ENCODE measurements at regions not wholly inside any gene's neighbourhood (a gene's known extent, or its start where the extent isn't known, plus 50 kb on each side); places are given as distances from the start of the nearest gene placed in this dataset.

DNA sequence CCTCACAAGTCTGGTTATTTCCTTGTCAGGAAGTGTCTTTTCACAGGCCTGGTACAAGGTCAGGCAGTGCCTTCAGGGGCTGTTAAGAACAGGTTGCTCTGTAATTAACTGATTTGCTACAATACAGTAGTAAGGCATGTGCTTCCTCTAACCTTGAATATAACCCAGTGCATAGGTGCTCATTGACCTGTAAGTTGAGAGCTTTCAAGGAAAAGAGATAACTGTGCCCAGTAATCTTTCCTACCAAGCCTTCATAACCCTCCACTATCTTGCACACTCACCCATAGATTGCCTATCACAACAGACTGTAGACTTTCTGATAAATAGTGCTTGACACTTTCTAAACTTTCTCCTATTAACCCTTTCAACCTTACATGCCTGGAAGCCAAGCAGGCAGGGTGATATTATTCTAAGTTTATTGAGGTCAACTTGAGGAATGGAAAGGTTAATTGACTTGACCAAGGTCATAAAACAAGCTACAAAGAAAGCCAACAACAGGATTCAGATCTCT lies 148.1 kb downstream of the PPARGC1A start:
- no peak for DNase-seq

DNA sequence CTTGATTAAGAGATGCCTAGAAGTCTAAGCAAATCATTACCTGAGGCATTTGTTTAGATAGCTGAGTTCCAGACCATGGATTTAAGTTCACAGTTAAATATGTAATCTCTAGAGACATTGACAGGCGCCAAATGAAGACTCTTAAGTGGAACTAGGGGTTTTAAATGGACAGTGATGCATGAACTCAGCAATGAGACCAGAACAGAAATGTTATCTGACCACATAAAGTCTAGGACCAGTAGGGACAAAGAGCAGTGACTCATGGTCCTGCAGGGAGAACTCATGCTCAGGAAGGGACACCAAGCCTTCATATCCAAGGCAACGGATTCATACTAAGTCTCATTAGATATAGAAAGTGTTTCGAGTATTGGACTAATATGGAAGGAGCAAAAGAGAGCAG lies 152.3 kb downstream of the PPARGC1A start:
- no peak for DNase-seq

DNA sequence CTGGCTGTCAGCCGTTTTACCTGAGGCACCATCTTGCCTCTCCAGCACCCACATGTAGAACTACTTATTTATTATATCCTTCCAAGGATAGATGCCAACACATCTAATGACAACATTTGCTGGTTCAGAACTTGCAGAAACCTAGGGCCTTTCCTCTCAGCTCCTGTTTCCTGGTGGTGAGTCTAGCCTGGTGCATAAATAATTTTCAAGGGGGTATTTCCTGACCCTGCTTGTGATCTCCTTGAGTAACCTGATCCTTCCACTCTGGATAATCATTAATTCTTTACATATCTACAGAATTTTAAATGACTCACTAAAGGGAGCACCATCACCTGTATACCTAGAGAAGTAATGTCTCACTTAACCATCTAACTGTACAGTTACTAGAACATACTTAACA lies 153.4 kb downstream of the PPARGC1A start:
- no peak for DNase-seq

DNA sequence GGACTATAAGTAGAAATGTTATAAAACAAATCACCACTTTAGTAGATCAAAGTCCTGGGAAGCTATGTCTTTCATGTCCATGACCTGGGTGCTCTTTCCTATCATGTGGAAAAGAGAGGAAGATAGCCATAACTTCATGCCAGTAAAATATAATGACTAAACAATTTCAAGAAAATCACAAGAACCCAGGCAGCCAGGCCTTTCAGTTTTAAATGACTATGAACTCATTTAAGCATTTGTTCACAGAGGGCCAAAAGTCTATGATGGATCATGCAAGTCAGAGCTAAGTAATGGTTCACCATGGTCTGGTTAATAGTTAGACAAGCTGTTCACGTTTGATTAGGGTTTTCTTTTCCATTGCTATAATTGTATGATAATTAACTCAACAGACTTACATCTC lies 155.8 kb downstream of the PPARGC1A start:
- DNase-seq: no peak

GRCh38 chr4:23733476-23733875 lies 156.4 kb downstream of the PPARGC1A start:
- DNase-seq: no peak

- no peak for DNase-seq
These were observed 158.8 kb downstream of the PPARGC1A start for GRCh38 chr4:23730998-23731397.

DNA sequence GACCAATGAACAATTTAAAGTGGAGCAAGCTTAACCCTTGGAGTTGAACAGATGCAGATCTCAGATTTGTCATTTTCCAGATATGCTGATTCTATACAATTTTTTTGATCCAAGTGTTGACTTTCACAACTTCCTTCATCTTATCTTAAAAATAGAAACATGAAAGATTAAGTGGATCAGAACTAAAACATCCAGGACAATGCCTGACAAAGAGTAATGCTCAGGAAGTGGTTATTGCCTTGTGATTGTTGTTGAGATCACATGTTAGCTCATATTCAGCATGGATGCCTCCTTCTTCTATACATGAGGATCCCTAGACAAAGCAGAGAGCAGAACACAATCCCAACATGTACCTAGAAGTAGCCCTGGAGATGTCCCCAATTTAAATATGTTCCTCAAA lies 160.9 kb downstream of the PPARGC1A start:
- no peak for DNase-seq

- no peak for DNase-seq
These were observed 161.5 kb downstream of the PPARGC1A start for GRCh38 chr4:23728393-23728792.

DNA sequence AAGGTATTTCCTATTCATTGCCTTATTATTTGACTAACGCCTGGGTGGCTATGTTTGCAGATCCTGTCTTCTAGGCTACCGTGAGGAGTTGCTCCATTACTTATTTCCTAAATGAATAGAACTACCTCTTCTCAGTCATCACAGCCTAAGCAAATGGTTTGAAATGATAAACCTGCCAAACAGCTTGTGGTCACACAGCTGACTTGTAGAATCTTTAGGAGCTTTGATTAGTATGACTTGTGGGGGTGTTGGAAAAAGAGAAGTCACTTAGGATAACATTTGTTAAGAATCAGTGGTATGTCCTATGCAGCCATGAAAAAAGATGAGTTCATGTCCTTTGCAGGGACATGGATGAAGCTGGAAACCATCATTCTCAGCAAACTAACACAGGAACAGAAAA lies 169.3 kb downstream of the PPARGC1A start:
- no peak for DNase-seq

GRCh38 chr4:23718435-23718834 lies 171.4 kb downstream of the PPARGC1A start:
- no peak for DNase-seq

GRCh38 chr4:23717528-23718248 lies 172.2 kb downstream of the PPARGC1A start:
- peak; percentile 47 to 61 for DNase-seq

DNA sequence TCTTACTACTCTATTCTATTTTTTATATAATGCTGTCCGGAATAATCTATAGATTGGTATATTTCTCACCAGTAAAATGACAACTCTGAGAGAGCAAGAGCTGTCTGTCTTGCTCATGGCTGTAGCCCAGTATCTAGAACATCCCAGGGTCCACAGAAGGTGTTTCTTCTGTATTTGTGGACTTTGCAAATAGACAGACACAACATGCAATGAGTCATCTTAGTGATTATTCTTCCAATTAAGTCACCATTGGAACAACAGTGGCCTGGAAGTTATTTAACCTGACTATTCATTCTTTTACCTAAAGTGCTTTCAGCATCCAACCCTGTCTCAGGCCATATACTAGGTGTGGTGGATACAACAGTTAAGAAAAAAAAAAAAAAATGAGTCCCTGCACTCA lies 179.5 kb downstream of the PPARGC1A start:
- DNase-seq: no peak

DNA sequence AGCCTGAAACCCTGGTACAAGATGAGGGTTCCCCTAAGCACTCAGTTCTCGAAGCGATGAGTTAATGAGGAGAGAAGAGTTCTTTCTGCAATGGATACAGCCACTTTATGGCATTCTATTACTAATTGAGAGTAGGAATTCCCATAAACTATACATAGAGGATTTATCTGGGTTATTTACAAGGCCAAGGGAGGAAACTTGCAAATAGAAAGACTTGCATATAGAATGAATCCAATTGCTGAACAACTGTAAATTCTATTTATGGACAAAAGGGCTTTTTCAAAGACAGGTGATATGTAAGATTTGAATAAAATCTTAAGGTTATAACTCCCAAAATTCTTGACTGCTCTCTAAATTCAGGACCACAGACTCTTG lies 182.2 kb downstream of the PPARGC1A start:
- no peak for DNase-seq

DNA sequence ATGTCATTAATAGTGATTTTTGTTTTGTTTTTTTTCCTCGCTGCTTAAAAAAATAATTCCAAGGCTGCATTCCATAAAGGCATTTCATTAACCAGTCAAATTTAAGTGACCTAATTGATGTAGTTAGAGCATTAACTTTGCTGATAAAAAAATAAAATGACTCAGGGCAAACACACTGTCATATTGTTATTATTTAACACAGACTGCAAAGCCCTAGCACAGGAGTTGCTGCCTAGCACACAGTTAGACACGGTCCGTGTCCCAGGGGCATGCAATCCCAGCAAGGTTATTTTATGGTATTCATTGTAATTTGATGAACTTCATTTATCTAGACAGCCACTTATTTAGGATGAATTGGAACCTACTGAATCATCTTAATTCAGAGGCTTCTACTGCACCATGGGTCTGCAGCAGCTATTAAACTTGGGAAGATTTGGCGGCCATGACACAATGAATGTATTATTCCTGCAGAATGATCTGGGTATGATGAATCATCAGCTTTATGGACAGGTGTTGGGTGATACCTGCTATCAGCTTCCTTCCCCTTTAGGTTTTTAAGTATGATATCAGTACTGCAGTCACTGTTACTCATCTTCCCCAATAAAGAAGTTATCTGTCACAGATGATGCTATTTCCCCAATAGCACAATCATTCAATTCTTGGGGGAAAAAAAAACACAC lies 182.7 kb downstream of the PPARGC1A start:
- DNase-seq: no peak

GRCh38 chr4:23700197-23700596 lies 189.7 kb downstream of the PPARGC1A start:
- DNase-seq: no peak

- DNase-seq: no peak
These were observed 192.1 kb downstream of the PPARGC1A start for GRCh38 chr4:23697722-23698121.

GRCh38 chr4:23697001-23697528 lies 192.8 kb downstream of the PPARGC1A start:
- no peak for DNase-seq

DNA sequence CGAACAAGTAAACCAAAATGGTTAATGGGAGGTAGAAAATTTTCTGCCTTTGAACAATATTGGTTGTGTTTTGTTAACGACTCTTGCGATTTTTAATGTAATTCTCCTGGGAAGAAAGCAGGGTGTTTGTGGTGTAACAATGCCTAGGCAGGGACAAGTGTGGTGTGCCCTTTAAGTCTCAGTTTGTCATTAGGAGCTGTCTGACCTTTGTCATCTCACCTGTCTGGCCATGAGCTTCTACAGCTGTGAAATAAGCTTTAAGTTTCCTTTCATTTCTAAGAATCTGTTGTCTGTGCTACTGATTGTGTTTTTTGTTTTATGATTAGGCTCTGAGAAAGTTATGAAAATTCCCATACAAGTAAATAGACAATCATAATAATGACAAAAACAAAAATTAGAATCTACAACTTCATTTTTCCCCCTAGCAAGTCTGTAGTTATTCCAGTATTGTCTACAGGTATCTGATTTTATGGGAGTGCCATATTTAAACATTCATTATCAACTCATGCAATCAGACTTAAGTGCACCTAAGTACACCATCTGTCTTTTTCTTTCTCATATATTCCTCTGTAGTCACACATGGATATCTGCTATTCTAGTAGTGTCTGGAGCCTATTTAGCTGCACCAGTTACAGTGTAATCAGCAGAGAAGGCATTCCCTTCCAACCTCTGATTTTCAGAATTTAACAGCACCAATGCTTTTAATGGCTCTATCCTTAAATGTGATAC lies 203.5 kb downstream of the PPARGC1A start:
- DNase-seq: no peak

GRCh38 chr4:23685471-23685870 lies 204.4 kb downstream of the PPARGC1A start:
- DNase-seq: no peak

- no peak for DNase-seq
These were observed 209.0 kb downstream of the PPARGC1A start for GRCh38 chr4:23680671-23681518.

DNA sequence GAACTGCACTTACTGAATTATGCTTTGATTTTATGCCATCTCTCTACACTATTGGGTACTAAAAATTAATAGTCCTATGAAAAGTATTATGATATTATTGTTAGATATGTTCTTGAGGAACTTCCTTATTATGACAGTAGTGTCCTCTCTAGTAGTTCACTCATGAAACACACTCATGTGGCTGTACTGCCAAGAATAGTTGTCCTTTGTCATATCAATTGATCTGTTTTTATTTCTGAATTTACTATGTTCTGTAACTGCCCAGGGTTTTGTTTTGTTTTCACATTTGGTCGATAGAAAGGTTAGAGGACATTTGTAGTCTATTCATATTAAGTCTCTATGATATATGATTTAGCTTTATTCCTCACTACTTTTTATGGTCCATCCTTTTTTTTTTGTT lies 215.2 kb downstream of the PPARGC1A start:
- no peak for DNase-seq

GRCh38 chr4:23667659-23668058 lies 222.2 kb downstream of the PPARGC1A start:
- no peak for DNase-seq

DNA sequence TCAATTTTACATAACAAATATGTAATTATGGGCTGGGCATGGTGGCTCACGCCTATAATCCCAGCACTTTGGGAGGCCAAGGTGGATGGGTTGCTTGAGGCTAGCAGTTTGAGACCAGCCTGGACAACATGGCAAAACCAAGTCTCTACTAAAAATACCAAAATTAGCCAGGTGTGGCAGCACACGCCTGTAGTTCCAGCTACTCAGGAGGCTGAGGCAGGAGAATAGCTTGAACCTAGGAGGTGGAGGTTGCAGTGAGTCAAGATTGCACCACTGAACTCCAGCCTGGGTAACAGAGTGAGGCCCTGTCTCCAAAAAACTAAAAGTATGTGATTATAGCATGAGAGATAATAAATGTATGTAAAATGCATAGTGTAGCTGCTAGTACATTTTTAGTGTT lies 229.0 kb downstream of the PPARGC1A start:
- no peak for DNase-seq
